Prostate gland (tissue), 2 donors: ENCODE measurements at regions not wholly inside any gene's neighbourhood (a gene's known extent, or its start where the extent isn't known, plus 50 kb on each side); places are given as distances from the start of the nearest gene placed in this dataset.

Experiments used
- POLR2A ChIP-seq: fragments of 450-650 bp; IDR thresholded peaks from one replicate; pipeline ENCODE4 v1.6.1; 2016; ENCODE audit warnings: antibody characterized with exemption, mild to moderate bottlenecking
- TF ChIP-seq, protein P1 (sequence below), 4 experiments: fragments of 200-600 bp in 2 of 4; fragments of 450-650 bp in 2 of 4; sonication (generic) in 2 of 4; IDR thresholded peaks; 1 replicate in 3 of 4; 2 replicates in 1 of 4; pipeline ENCODE4 v1.5.1; 2016 to 2019; ENCODE audit warnings: antibody characterized with exemption in 4 of 4, mild to moderate bottlenecking in 2 of 4, moderate library complexity in 2 of 4

DNA sequence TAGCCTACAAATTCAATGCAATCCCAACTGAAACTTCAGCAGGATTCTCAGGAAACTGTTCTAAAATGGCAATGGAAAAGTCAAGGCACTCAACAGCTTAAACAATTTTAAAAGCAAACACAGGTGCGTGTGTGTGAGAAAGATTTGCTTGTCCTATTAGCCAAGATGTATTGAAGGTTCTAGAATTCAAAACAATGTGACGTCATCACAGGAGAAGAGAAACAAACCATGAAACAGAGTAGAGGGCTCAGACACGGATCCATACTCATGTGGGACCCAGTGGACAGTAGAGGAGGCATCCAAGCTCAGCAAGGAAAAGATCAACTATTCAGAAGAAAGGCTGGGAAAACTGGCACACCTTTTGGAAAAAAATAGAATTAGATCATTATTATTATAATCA is 152.8 kb upstream of the DHRS4 start:
- TF ChIP-seq, protein P1, sequence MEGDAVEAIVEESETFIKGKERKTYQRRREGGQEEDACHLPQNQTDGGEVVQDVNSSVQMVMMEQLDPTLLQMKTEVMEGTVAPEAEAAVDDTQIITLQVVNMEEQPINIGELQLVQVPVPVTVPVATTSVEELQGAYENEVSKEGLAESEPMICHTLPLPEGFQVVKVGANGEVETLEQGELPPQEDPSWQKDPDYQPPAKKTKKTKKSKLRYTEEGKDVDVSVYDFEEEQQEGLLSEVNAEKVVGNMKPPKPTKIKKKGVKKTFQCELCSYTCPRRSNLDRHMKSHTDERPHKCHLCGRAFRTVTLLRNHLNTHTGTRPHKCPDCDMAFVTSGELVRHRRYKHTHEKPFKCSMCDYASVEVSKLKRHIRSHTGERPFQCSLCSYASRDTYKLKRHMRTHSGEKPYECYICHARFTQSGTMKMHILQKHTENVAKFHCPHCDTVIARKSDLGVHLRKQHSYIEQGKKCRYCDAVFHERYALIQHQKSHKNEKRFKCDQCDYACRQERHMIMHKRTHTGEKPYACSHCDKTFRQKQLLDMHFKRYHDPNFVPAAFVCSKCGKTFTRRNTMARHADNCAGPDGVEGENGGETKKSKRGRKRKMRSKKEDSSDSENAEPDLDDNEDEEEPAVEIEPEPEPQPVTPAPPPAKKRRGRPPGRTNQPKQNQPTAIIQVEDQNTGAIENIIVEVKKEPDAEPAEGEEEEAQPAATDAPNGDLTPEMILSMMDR (IDR thresholded peaks at IDR 0.05) = no peak
- TF ChIP-seq POLR2A = no peak
